ENCODE measurements at regions not wholly inside any gene's neighbourhood (a gene's known extent, or its start where the extent isn't known, plus 50 kb on each side); places are given as distances from the start of the nearest gene placed in this dataset.

DNA sequence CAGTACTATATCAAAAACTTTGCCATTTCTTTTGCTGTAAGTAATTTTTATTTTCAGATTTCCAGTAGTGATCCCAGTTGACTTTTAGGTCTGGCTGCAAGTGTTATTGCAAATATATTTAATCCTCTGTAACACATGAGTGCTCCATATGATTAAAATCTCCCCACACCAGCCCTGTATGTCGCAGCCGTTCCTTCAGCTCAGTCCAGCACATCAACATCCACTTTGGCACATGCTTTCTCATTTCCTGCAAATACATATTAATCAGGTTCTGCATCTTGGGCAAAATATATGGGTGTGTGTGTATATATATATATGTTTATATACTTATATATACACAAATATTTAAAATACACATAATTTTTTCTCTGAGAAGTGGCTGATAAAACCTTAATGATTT lies 919.5 kb downstream of the JRKL start:
- H3K79me2 ChIP-seq (ENCODE audit: control insufficient read depth, insufficient read depth, low read length), result no peaks in the 10 kb centered on the region
- 0% methylated on average over 2 of the region's 2 CpGs for WGBS (ENCODE audit: insufficient coverage, low coverage, missing lambda C conversion rate)
- H3K9me1 ChIP-seq (ENCODE audit: control insufficient read depth, insufficient read depth, low read length), result no peaks in the 10 kb centered on the region
- no peak overlapping the region for H3K27ac ChIP-seq (ENCODE audit: extremely low read depth, low read depth, low read length)
- H3K27me3 ChIP-seq (ENCODE audit: control insufficient read depth in 2 of 2, insufficient read depth in 2 of 2, low read length in 2 of 2), result no peaks in the 10 kb centered on the region
- H3K4me1 ChIP-seq (replicated peaks in 1 of 2; ENCODE audit: control insufficient read depth in 2 of 2, insufficient read depth in 2 of 2, low read length in 2 of 2), result no peaks in the 10 kb centered on the region
- H3K36me3 ChIP-seq (ENCODE audit: control insufficient read depth, insufficient read depth, low read length), result no peaks in the 10 kb centered on the region
- H3K4me3 ChIP-seq, result no peak overlapping the region
- H3K9me3 ChIP-seq (replicated peaks; ENCODE audit: control insufficient read depth, insufficient read depth, low read depth, low read length), result no peaks in the 10 kb centered on the region
- in situ Hi-C loops (cut with MboI), result no loop called here
- FAIRE-seq, result no peak
- POLR2A ChIA-PET, result no interaction called here
- no peak overlapping the region for H3K9ac ChIP-seq (ENCODE audit: insufficient read depth in 1 of 2, low read depth in 2 of 2, low read length in 2 of 2)
- DNase-seq (ENCODE audit: extremely low read depth in 1 of 4, low spot score in 3 of 4), result no peak
- no TSS peak for BruUV-seq (replicated peaks)
- no peaks in the 10 kb centered on the region for H4K20me1 ChIP-seq (replicated peaks; ENCODE audit: control insufficient read depth, insufficient read depth, low read length)
- TF ChIP-seq, protein P1, sequence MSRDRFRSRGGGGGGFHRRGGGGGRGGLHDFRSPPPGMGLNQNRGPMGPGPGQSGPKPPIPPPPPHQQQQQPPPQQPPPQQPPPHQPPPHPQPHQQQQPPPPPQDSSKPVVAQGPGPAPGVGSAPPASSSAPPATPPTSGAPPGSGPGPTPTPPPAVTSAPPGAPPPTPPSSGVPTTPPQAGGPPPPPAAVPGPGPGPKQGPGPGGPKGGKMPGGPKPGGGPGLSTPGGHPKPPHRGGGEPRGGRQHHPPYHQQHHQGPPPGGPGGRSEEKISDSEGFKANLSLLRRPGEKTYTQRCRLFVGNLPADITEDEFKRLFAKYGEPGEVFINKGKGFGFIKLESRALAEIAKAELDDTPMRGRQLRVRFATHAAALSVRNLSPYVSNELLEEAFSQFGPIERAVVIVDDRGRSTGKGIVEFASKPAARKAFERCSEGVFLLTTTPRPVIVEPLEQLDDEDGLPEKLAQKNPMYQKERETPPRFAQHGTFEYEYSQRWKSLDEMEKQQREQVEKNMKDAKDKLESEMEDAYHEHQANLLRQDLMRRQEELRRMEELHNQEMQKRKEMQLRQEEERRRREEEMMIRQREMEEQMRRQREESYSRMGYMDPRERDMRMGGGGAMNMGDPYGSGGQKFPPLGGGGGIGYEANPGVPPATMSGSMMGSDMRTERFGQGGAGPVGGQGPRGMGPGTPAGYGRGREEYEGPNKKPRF (IDR thresholded peaks at IDR 0.05; ENCODE audit: low read depth, low read length), result no peak
- no peak for TF ChIP-seq HES1 (IDR thresholded peaks at IDR 0.05; ENCODE audit: low read depth)
- no peak for TF ChIP-seq U2AF1 (optimal IDR thresholded peaks at IDR 0.05; ENCODE audit: low read depth, low read length)
- no peak for TF ChIP-seq FOSL1 (tag; conservative IDR thresholded peaks at IDR 0.05)
- no peak for TF ChIP-seq ZNF583 (CRISPR knock-in tag; IDR thresholded peaks at IDR 0.05)
- no peak for TF ChIP-seq MAFF (IDR thresholded peaks at IDR 0.05; ENCODE audit: low read length)
- no peak for TF ChIP-seq ZNF551 (CRISPR knock-in tag; IDR thresholded peaks at IDR 0.05)
- no peak for TF ChIP-seq MEF2D (tag; conservative IDR thresholded peaks at IDR 0.05; ENCODE audit: low read depth)
- TF ChIP-seq HBP1 (CRISPR knock-in tag; IDR thresholded peaks at IDR 0.05), result no peak
- TF ChIP-seq EP400 (IDR thresholded peaks at IDR 0.05), result no peak
- no peak for TF ChIP-seq ZNF282 (CRISPR knock-in tag; IDR thresholded peaks at IDR 0.05)
- no peak for TF ChIP-seq KDM5B (IDR thresholded peaks at IDR 0.05; ENCODE audit: insufficient replicate concordance, low read depth, low read length)
- TF ChIP-seq HMG20A (CRISPR knock-in tag; conservative IDR thresholded peaks at IDR 0.05), result no peak
- no peak for TF ChIP-seq NR1H2 (CRISPR knock-in tag; IDR thresholded peaks at IDR 0.05)
- no peak for TF ChIP-seq ZBTB8A (IDR thresholded peaks at IDR 0.05; ENCODE audit: partially characterized antibody)
- no peak overlapping the region for H3K4me2 ChIP-seq (ENCODE audit: insufficient read depth, low read length)
- H2AFZ ChIP-seq (ENCODE audit: low read depth, low read length), result no peak overlapping the region
- no peak for ATAC-seq
- CTCF ChIA-PET (ENCODE audit: low intra/inter-chr PET ratio), result no interaction called here
- intact Hi-C loops (cut with micrococcal nuclease), result no loop called here

Measured in K562 (cell line).